Loucy (cell line): ENCODE measurements at regions not wholly inside any gene's neighbourhood (a gene's known extent, or its start where the extent isn't known, plus 50 kb on each side); places are given as distances from the start of the nearest gene placed in this dataset.

Source experiments
- H2AFZ ChIP-seq: fragments of 200-600 bp; sonication (generic); 2 replicates; pipeline ENCODE4 v1.6.0; 2016; ENCODE audit warnings: antibody characterized with exemption, mild to moderate bottlenecking, low read length, moderate library complexity
- H3F3A ChIP-seq: fragments of 200-600 bp; 2 replicates; pipeline ENCODE4 v1.6.0; 2016; ENCODE audit warnings: antibody characterized with exemption, low read depth, mild to moderate bottlenecking
- H3K27me3 ChIP-seq: fragments of 200-600 bp; sonication (generic); 2 replicates; pipeline ENCODE4 v1.6.1; 2014; ENCODE audit warnings: low read length, mild to moderate bottlenecking; ENCODE audit not compliant: insufficient read depth, poor library complexity, severe bottlenecking
- H3K36me3 ChIP-seq: fragments of 200-600 bp; sonication (generic); 2 replicates; pipeline ENCODE4 v1.6.1; 2016; ENCODE audit warnings: low read length; ENCODE audit not compliant: insufficient read depth
- H3K4me1 ChIP-seq: fragments of 200-600 bp; sonication (generic); 2 replicates; pipeline ENCODE4 v1.5.1; 2014; ENCODE audit warnings: low read length, mild to moderate bottlenecking; ENCODE audit not compliant: insufficient read depth, poor library complexity, severe bottlenecking
- H3K4me2 ChIP-seq: fragments of 200-600 bp; sonication (generic); 2 replicates; pipeline ENCODE4 v1.6.0; 2014; ENCODE audit warnings: antibody characterized with exemption, low read length, low read depth, mild to moderate bottlenecking; ENCODE audit not compliant: poor library complexity, severe bottlenecking
- H3K4me3 ChIP-seq: fragments of 200-600 bp; sonication (generic); 2 replicates; pipeline ENCODE4 v1.5.1; 2014; ENCODE audit warnings: low read length, mild to moderate bottlenecking, mixed read lengths; ENCODE audit not compliant: poor library complexity, severe bottlenecking
- H3K79me2 ChIP-seq: fragments of 200-600 bp; sonication (generic); 2 replicates; pipeline ENCODE4 v1.6.1; 2014; ENCODE audit warnings: low read length; ENCODE audit not compliant: insufficient read depth
- H3K9ac ChIP-seq: fragments of 200-600 bp; sonication (generic); 2 replicates; pipeline ENCODE4 v1.6.0; 2014; ENCODE audit warnings: mild to moderate bottlenecking, low read depth, low read length, moderate library complexity; ENCODE audit not compliant: poor library complexity, severe bottlenecking
- H3K9me2 ChIP-seq: fragments of 200-600 bp; sonication (generic); replicated peaks from 2 replicates; pipeline ENCODE4 v1.6.1; 2016; ENCODE audit warnings: low read depth, low read length, mixed read lengths
- H3K9me3 ChIP-seq: fragments of 200-600 bp; sonication (generic); 2 replicates; pipeline ENCODE4 v1.6.1; 2014; ENCODE audit warnings: mild to moderate bottlenecking, antibody characterized with exemption, low read length, low read depth; ENCODE audit not compliant: insufficient read depth
- H4K20me1 ChIP-seq: fragments of 200-600 bp; sonication (generic); 2 replicates; pipeline ENCODE4 v1.6.0; 2014; ENCODE audit warnings: antibody characterized with exemption, low read length, mild to moderate bottlenecking; ENCODE audit not compliant: insufficient read depth, poor library complexity, severe bottlenecking
- EZH2phosphoT487 ChIP-seq: fragments of 200-600 bp; IDR thresholded peaks from 2 replicates; pipeline ENCODE4 v1.6.1; 2018; ENCODE audit warnings: antibody characterized with exemption, mild to moderate bottlenecking, moderate library complexity, borderline replicate concordance
- TF ChIP-seq, protein P1 (sequence below): fragments of 200-600 bp; sonication (generic); conservative IDR thresholded peaks from 2 replicates; pipeline ENCODE4 v1.5.1; 2014; ENCODE audit warnings: mild to moderate bottlenecking, antibody characterized with exemption, low read length

- Histone ChIP-seq H2AFZ (no peak overlapping the region), H3F3A (no peaks in the 10 kb centered on the region), H3K4me1 (peaks cover 11% of the 10 kb centered on the region), H3K4me3 (no peak overlapping the region), H3K79me2 (no peaks in the 10 kb centered on the region), H3K27me3 (peaks cover 14% of the 10 kb centered on the region), H3K9ac (no peak overlapping the region), H3K36me3 (no peaks in the 10 kb centered on the region), H4K20me1 (no peaks in the 10 kb centered on the region), H3K4me2 (peak overlapping the region; percentile 44), H3K9me3 (no peaks in the 10 kb centered on the region), H3K9me2 (no peaks in the 10 kb centered on the region)
- TF ChIP-seq EZH2phosphoT487 = no peak
- TF ChIP-seq, protein P1, sequence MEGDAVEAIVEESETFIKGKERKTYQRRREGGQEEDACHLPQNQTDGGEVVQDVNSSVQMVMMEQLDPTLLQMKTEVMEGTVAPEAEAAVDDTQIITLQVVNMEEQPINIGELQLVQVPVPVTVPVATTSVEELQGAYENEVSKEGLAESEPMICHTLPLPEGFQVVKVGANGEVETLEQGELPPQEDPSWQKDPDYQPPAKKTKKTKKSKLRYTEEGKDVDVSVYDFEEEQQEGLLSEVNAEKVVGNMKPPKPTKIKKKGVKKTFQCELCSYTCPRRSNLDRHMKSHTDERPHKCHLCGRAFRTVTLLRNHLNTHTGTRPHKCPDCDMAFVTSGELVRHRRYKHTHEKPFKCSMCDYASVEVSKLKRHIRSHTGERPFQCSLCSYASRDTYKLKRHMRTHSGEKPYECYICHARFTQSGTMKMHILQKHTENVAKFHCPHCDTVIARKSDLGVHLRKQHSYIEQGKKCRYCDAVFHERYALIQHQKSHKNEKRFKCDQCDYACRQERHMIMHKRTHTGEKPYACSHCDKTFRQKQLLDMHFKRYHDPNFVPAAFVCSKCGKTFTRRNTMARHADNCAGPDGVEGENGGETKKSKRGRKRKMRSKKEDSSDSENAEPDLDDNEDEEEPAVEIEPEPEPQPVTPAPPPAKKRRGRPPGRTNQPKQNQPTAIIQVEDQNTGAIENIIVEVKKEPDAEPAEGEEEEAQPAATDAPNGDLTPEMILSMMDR = no peak
Observed at GRCh38 chr7:22587322-22587721, 87.3 kb upstream of the STEAP1B start.

DNA sequence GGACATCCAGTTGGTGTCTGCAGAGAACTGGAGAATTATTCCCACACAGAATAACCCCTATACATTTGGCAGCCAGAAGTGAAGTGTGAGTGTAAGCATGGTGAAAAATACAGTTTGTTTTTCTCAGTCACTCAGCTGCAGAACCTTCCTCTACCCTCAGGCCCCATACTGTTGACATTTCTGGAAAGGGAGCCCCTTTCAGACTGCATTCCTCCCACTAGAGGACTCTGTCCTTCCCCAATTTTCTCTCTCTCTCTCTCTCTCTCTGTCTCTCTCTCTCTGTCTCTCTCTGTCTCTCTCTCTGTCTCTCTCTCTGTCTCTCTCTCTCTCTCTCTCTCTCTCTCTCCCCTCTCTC lies 86.8 kb upstream of the STEAP1B start:
- peaks cover 14% of the 10 kb centered on the region for H3K27me3 ChIP-seq
- H3K4me1 ChIP-seq = peaks cover 11% of the 10 kb centered on the region
- no peaks in the 10 kb centered on the region for H3K9me2 ChIP-seq
- H3K9ac ChIP-seq = no peak overlapping the region
- TF ChIP-seq EZH2phosphoT487 = no peak
- TF ChIP-seq, protein P1 = no peak
- no peaks in the 10 kb centered on the region for H3F3A ChIP-seq
- no peak overlapping the region for H3K4me3 ChIP-seq
- H3K4me2 ChIP-seq = peak overlapping the region; percentile 44
- H2AFZ ChIP-seq = no peak overlapping the region
- no peaks in the 10 kb centered on the region for H4K20me1 ChIP-seq
- H3K9me3 ChIP-seq = no peaks in the 10 kb centered on the region
- H3K79me2 ChIP-seq = no peaks in the 10 kb centered on the region
- no peaks in the 10 kb centered on the region for H3K36me3 ChIP-seq

GRCh38 chr7:22586101-22586785 lies 86.3 kb upstream of the STEAP1B start:
- Histone ChIP-seq H3K9me3 (no peaks in the 10 kb centered on the region), H3K9ac (no peak overlapping the region), H3K4me1 (peaks cover 11% of the 10 kb centered on the region), H3K79me2 (no peaks in the 10 kb centered on the region), H3K4me2 (peak overlapping the region; percentile 44), H3K4me3 (no peak overlapping the region), H3K36me3 (no peaks in the 10 kb centered on the region), H3K9me2 (no peaks in the 10 kb centered on the region), H2AFZ (no peak overlapping the region), H4K20me1 (no peaks in the 10 kb centered on the region), H3K27me3 (peaks cover 14% of the 10 kb centered on the region), H3F3A (no peaks in the 10 kb centered on the region)
- TF ChIP-seq, protein P1 = no peak
- TF ChIP-seq EZH2phosphoT487 = no peak
